ENCODE measurements at regions not wholly inside any gene's neighbourhood (a gene's known extent, or its start where the extent isn't known, plus 50 kb on each side); places are given as distances from the start of the nearest gene placed in this dataset.

DNA sequence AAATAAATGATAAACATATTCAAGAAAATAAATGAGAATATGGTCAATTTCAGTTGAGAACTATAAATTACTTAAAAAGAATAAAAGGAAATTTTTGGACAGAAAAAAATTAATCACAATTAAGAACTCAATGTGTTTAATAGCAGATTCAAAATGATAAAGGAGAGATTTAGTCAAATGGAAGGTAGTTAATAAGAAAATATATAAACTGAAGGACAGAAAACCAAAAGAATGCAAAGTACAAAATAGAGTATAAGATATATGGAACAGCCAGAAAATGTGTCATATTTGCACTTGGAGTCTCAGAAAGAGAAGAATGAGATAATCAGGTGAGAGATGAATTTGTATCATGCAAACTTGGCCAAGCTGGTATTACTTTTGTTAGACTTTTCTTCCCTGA, 201.8 kb upstream of the ARID1B start:
- intact Hi-C loops (cut with micrococcal nuclease) = no loop called here

DNA sequence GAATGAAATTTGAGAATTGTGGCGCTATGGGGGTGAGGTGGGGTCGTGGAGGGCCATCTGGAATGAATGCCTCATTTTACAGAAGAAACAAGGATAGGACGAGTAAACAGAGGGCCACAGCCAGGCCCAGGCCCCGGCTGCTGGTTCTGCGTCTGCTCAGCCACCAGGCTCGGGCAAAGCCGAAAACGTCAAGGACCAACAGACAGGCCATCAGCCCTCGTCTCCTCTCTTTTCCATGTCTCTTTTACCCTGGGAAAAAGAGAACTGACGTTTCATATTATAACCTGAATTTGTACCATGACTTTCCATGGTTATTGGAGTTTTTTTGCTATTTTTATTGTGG, 212.4 kb upstream of the ARID1B start:
- intact Hi-C loops (cut with micrococcal nuclease) = loop anchor here (1.0 to 10.0 kb wide), 7 partner anchors 122 to 1238 kb away; partner anchors contain the start of gene ARID1B

DNA sequence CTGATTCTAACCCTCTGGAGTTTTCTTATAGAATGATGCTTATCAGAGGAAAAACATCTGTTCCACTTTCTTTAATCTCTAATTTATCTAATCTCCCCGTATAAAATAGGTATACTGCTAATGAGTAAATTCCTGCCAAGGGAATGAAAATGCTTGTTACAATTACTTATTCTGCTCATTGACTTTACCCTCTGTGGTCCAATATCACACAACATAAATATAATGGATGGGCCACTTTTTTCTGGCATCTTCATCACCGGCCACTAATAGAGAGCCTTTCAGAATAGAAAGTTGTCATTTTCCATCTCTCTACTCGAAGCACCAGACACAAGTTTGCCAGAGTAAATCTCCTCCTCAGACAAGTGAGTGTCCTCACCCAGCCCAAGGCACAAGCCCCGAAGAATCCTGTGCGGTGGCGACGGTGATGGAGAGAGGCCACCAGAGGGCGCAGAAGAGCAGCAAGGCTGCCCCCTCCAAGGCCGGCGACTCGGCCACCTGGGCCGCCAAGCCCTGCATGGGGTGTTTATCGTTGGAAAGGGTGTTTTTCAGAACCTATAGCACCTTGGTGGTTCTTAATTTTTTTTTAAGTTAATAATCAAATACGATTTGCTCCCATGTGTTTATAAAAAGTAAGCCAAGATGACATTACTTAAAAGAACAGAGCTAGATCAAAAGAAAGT, 212.9 kb upstream of the ARID1B start:
- intact Hi-C loops (cut with micrococcal nuclease) = loop anchor here (1.0 to 10.0 kb wide), 7 partner anchors 122 to 1237 kb away; partner anchors contain the start of gene ARID1B

DNA sequence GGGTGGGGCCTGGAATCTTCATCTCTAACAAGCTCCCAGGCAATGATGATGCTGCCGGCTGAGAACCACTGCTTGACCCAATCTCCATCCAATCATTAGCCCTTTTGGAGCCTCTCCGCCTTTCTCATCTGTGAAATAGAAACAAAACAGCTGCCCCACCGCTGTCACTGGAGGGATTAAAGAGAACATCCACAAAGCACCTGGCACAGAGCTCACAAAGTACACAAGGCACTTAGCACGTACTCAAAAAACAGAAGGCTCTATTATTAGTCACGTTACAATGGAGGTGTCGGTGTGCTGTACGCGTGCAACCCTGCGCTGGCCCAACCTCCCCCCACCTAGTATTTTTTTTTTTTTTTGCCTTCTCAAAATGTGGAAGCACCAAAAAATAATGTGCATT, 213.5 kb upstream of the ARID1B start:
- intact Hi-C loops (cut with micrococcal nuclease) = loop anchor here (1.0 to 10.0 kb wide), 7 partner anchors 123 to 1237 kb away; partner anchors contain the start of gene ARID1B

DNA sequence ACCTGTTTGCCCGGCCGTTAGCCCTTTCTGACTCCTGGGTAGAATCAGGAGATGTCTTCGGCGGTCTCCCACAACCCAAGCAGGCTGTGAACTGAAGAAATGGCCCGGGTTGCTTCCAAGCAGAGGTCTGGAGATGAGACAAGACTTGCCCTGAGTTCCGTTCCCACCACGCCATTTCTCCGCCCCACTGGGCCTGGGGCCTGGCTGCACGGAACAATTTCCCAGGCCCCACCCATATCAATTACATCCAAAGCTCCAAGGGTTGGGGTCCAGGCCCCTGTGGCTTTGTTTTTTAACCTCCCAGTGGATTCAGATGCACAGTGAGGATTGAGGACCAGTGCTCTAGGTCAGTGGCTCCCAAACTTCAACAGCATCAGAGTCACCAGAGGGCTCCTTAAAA, 214.5 kb upstream of the ARID1B start:
- intact Hi-C loops (cut with micrococcal nuclease) = loop anchor here (10.0 kb wide), 1 partner anchor 382 kb away; no protein-coding TSS in a partner anchor

DNA sequence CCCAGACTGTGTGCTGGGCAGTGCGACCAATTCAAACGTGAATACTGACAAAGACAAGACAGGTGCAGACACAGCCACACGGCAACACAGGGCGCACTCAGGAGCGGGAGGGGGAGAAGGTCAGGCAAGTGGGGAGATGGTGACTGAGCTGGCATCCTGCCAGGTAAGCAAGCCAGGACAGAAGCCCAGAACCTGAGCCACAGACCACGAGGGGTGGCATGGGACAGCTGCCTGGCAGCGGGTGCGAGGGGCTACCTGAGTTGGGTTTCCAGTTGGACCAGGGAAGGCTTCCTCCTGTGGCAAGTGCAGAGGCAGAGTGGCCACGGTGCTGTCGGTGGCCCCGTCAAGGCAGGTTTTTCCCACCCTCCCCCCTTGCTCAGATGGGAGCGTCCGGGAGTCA, 215.2 kb upstream of the ARID1B start:
- intact Hi-C loops (cut with micrococcal nuclease) = loop anchor here (10.0 kb wide), 1 partner anchor 383 kb away; no protein-coding TSS in a partner anchor

- intact Hi-C loops (cut with micrococcal nuclease) = loop anchor here (10.0 kb wide), 1 partner anchor 384 kb away; no protein-coding TSS in a partner anchor
These were observed 216.7 kb upstream of the ARID1B start for GRCh38 chr6:156560476-156560875.

- intact Hi-C loops (cut with micrococcal nuclease) = no loop called here
These were observed 218.0 kb upstream of the ARID1B start for GRCh38 chr6:156559162-156559690.

- intact Hi-C loops (cut with micrococcal nuclease) = no loop called here
These were observed 219.3 kb upstream of the ARID1B start for GRCh38 chr6:156557911-156558259.

GRCh38 chr6:156557251-156557910, 219.8 kb upstream of the ARID1B start:
- intact Hi-C loops (cut with micrococcal nuclease) = no loop called here

GRCh38 chr6:156556811-156557210, 220.4 kb upstream of the ARID1B start:
- intact Hi-C loops (cut with micrococcal nuclease) = no loop called here

DNA sequence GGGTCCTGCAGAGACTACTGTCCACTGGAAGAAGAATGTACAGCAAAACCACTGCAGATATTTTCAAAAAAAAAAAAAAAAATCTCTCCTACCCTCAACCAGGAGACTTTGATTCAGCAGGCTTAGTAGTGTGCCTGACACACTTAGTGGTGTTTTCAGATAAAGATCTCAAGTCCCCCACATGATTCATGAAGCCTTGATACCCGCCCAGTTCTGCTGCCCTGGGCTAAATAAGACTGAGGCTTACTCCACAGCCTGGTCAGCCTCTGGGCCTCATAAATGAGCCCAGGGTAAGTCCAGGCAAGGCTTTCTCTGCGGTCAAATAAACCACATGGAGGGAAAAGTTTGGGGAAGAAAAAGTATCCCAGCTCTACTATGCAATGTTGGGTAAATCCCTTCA, 222.1 kb upstream of the ARID1B start:
- intact Hi-C loops (cut with micrococcal nuclease) = no loop called here

GRCh38 chr6:156554160-156554559, 223.0 kb upstream of the ARID1B start:
- intact Hi-C loops (cut with micrococcal nuclease) = no loop called here

DNA sequence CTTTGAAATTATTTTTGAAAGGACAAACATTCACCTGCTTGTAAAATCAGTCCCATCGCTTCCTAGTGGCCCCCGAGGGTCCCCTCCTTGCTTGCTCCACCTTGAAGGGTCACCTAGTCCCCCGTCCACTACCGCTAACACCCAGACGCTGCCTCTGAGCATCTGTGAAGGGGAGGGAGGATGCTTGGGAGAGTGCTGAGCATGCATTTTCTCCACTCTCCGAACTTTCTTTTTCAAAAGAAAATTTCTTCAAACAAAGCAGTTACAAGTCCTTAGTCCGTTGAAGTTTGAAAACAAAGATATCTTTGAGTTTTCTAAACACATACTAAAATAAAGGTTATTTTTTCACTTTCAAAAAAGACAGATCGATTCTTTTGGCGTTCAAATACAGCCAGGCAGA, 224.3 kb upstream of the ARID1B start:
- intact Hi-C loops (cut with micrococcal nuclease) = no loop called here

DNA sequence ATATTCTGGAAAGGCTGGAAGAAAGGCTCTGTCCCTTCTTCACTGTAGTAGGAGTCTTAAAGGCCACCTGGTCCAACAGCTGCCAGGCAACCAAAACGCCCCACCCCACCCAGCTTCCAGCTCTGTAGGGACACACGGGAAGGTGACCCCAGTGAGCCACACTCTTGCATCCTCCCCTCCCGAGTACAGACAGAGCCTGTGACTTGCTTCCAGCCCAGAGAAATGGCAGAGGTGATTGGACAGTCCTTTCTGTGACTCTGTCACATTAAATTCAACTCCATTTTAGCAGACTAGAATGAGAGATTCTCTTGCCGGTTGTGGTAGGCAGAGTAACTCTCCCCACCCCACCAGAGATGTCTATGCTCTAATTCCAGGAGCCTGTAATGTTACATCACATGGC, 226.2 kb upstream of the ARID1B start:
- intact Hi-C loops (cut with micrococcal nuclease) = no loop called here

DNA sequence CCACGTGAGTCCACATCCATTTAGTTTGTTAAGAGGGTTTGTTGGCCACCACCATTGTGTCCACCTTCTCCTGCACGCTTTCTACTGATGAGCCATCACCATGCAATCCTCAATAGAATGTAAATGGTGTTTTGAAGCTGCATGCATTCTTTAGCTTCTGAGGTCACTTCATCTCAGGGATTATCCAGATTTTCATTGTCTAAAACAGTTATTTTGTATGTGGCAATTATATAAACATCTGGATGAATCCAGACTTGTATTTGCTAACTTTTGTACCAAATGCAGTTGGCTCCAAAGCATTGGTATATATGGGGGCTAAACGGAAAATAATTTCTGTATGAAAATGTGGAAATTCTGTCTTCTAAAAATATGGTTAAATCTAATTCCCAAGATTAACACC, 231.2 kb upstream of the ARID1B start:
- intact Hi-C loops (cut with micrococcal nuclease) = no loop called here

DNA sequence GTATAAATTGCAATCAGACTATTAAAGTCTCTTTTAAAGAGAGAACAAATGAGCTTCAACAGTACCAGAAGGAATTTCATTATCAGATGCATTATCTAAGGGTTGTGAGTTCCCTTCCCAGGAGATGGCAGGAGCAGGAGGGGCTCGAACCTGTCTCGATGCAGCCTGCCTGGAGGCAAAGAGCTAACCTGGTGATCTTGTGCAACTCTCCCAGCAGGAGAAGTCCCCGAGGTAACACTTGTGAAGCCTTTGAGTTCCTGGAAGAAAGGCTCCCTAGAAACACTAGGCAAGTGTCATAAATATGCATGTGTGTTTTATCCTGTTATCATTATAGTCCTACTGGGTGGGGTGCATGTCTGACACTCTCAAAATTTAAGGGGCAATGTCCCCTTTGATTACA, 232.2 kb upstream of the ARID1B start:
- intact Hi-C loops (cut with micrococcal nuclease) = no loop called here

DNA sequence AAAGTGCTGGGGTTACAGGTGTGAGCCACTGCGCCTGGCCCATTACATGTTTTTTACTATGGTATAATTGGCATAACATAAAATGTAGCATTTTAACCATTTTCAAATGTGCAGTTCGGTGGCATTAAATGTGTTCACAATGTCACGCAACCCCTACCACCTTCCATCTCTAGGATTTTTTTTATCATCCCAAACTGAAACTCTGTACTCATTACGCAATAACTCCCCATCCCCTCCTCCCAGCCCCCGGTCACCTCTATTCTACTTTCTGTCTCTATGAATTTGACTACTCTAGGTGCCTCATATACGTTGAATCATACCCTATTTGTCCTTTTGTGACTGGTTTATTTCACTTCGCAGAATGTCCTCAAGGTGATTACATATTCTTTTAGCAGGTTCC, 233.1 kb upstream of the ARID1B start:
- intact Hi-C loops (cut with micrococcal nuclease) = no loop called here

DNA sequence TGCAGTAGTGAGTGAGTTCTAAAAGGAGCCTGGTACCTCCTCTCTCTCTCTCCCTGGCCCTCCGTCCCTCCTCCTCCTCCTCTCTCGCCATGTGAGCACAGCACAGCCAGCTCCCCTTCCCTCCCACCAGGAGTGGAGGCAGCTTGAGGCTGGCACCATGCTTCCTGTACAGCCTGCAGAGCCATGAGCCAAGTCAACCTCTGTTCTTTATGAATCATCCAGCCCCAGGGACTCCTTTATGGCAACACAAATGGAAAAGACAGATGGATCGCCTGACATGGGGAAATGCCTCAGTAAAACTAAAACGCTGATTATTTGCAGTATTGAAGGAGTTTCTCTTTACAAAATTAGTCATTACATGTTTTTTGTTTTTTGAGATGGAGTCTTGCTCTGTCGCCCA, 233.7 kb upstream of the ARID1B start:
- intact Hi-C loops (cut with micrococcal nuclease) = no loop called here

DNA sequence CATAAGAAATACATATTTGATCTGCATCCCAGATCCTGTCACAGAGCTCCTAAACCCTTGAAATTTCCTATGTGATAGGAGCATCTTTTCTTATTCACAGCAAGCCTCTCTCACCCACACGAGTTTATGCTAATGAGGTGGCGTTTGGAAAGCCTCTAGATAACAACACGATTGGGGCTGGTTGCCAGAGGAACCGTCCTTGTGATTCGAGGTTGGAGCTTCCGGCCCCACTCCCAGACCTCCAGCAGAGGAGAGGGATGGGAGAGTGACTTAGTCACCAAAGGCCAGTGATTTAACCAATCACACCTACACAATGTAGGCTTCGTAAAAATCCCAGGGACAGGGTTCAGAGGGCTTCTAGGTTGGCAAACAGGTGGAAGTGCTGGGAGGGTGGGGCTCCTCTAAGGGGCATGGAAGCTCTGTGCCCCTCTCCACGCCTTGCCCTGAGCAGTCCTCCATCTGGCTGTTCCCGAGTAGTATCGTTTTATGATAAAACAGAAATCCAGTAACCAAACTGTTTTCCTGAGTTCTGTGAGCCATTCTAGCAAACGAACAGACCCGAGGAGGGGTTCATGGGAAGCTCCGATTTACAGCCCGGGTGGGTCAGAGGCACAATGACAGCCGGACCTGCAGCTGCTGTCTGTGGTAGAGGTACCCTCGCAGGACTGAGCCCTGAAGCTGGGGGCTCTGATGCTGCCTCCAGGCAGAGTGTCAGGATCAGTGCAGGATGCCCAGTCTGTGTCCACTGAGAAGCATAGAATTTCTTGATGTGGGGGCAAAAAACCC, 238.1 kb upstream of the ARID1B start:
- intact Hi-C loops (cut with micrococcal nuclease) = no loop called here

GRCh38 chr6:156534594-156534993, 242.6 kb upstream of the ARID1B start:
- intact Hi-C loops (cut with micrococcal nuclease) = no loop called here

Data from T-helper 2 cell treated with Interferon-gamma antibody and Interleukin-4, amounts not matched to agents 100 ng/mL and 5 ng/mL, for 36 hours (primary cell).